ENCODE measurements at regions not wholly inside any gene's neighbourhood (a gene's known extent, or its start where the extent isn't known, plus 50 kb on each side); places are given as distances from the start of the nearest gene placed in this dataset.

- DNase-seq (ENCODE audit: low spot score), result no peak
Measured at GRCh38 chr7:131238347-131238931, 89.2 kb upstream of the MKLN1 start.

- no peak for DNase-seq (ENCODE audit: low spot score)
Measured at GRCh38 chr7:131241386-131241785, 86.3 kb upstream of the MKLN1 start.

DNA sequence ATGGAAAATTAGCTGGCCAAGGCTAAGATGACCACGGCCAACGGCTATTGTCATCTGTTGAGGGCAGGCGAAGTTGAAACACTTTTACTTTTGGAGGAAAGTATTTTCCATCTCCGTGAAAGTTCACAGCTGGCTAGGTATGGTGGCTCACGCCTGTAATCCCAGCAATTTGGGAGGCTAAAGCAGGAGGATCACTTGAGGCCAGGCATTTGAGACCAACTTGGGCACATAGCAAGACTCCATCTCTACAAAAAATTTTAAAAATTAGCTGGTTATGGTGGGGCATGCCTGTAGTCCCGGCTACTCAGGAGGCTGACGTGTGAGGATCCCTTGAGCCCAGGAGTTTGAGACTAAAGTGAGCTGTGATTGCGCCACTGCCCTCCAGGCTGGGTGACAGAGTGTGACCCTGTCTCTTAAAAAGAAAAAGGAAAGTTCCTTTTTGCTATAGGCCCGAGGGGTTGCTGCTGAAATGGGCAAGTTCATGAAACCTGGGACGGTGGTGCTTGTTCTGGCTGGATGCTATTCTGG lies 85.5 kb upstream of the MKLN1 start:
- no peak for DNase-seq (ENCODE audit: low spot score)

DNA sequence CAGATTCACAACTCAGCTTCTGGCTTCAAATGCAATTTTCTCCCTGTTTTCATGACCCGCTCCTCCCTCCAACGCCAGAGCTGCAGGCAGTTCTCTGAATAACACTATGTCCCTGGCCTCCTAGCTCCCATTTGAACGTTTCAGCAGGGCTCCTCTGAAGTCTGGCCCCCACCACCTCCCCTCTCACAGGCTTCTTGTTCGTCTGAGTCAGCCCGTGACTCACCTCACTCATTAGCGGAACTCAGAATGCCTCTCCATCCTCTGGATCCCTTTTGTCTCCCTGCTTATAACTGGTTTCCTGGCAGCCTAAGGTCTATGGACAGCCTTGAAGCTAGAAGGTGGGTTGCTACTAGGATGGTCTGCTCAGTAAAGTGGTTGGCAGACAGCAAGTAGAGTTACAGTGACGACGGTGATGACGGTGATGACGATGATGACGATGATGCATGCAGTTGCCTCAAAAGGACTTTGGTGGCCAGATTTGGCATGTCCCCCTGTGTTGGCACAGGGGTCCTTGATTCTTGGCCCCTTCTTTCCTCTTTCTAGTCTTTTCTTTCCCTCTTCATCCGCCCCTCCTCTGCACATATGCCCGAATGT lies 83.3 kb upstream of the MKLN1 start:
- DNase-seq (ENCODE audit: low spot score), result no peak

DNA sequence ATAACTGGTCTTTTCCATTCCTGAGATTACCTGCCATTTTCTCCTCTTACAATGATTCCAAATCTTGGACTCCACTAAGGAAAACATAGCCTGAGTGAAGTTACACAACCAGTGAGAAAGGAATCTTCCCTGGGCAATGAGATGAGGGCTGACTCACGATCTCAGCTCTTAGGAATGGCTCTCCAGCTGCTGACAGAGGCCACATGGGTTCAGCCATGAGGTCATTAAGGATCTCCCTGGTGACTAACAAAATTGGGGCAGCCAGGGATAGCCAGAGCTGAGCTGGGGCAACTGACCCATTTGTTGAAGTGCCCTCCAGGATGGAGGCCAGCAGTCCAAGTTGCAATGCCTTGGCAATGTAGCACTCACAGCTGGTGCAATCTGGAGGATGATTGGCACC lies 78.7 kb upstream of the MKLN1 start:
- DNase-seq (ENCODE audit: low spot score), result no peak

GRCh38 chr7:131249483-131249882 lies 78.2 kb upstream of the MKLN1 start:
- no peak for DNase-seq (ENCODE audit: low spot score)

GRCh38 chr7:131250331-131250730 lies 77.3 kb upstream of the MKLN1 start:
- DNase-seq (ENCODE audit: low spot score), result no peak

- DNase-seq (ENCODE audit: low spot score), result no peak
Measured at GRCh38 chr7:131251371-131251770, 76.3 kb upstream of the MKLN1 start.

- no peak for DNase-seq (ENCODE audit: low spot score)
Measured at GRCh38 chr7:131252976-131253375, 74.7 kb upstream of the MKLN1 start.

- no peak for DNase-seq (ENCODE audit: low spot score)
Measured at GRCh38 chr7:131254211-131254610, 73.5 kb upstream of the MKLN1 start.

GRCh38 chr7:131255242-131255641 lies 72.4 kb upstream of the MKLN1 start:
- no peak for DNase-seq (ENCODE audit: low spot score)

DNA sequence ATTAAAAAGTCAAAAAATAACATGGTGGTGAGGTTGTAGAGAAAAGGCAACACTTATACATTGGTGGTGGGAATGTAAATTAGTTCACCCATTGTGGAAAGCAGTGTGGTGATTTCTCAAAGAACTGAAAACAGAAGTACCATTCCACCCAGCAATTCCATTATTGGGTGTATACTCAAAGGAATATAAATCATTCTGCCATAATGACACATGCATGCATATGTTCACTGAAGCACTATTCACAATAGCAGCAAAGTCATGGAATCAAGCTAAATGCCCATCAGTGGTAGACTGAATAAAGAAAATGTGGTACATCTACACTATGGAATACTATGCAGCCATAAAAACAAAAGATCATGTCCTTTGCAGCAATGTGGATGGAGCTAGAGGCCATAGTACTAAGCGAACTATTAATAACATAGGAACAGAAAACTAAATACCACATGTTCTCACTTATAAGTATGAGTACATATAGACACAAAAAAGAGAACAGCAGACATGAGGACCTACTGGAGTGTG lies 66.1 kb upstream of the MKLN1 start:
- no peak for DNase-seq (ENCODE audit: low spot score)

GRCh38 chr7:131265227-131265626 lies 62.4 kb upstream of the MKLN1 start:
- no peak for DNase-seq (ENCODE audit: low spot score)

GRCh38 chr7:131267631-131268030 lies 60.0 kb upstream of the MKLN1 start:
- DNase-seq (ENCODE audit: low spot score), result no peak

- DNase-seq (ENCODE audit: low spot score), result no peak
Measured at GRCh38 chr7:131268906-131269305, 58.8 kb upstream of the MKLN1 start.

- no peak for DNase-seq (ENCODE audit: low spot score)
Measured at GRCh38 chr7:131272086-131272485, 55.6 kb upstream of the MKLN1 start.

DNA sequence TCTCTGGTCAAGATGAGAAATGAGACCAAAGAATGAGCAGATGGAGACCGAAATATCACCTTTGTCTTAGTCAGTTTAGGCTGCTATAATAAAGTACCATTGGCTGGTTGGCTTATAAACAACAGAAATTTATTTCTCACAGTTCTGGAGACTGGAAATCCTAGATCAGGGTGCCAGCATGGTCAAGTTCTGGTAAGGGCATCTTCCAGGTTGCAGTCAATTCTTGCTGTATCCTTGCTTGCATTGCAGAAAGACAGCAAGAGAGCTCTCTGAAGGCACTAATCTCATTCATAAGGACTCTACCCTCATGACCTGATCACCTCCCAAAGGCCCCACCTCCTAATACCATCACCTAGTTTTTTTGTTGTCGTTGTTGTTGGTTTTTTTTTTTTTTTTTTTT lies 52.7 kb upstream of the MKLN1 start:
- no peak for DNase-seq (ENCODE audit: low spot score)

DNA sequence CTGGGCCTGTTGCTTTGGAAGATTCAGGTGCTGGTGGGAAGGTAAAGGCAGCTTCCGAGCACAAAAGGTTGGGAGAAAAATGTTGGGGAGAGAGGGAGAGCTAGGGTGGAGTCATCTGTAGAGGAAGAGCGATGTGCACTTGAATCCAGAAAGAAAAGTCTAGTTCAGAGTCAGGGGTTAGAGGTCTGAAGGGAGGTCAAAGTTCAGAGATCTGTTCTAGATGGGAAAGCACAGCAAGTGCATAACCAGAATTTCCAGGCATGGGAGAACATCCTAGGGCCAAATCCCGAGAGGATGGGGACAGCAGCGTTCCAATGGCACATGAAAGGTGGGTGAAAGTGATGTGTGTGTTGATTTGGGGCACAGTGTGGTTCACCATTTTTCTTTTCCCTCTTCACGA lies 51.5 kb upstream of the MKLN1 start:
- DNase-seq (ENCODE audit: low spot score), result no peak

GRCh38 chr7:131276748-131277147 lies 50.9 kb upstream of the MKLN1 start:
- no peak for DNase-seq (ENCODE audit: low spot score)
